Renal cortex interstitium (tissue), 11 donors: ENCODE measurements at regions not wholly inside any gene's neighbourhood (a gene's known extent, or its start where the extent isn't known, plus 50 kb on each side); places are given as distances from the start of the nearest gene placed in this dataset.

Source experiments
- DNase-seq, 11 donors: peaks; one replicate each; pipeline ENCODE4 v3.0.0-alpha.2; 2013; ENCODE audit warnings: low read depth in 9 of 11, low spot score in 4 of 11; ENCODE audit errors: extremely low read depth in 1 of 11

GRCh38 chr5:144857454-144857853 lies 686.8 kb downstream of the KCTD16 start:
- DNase-seq, result no peak

DNA sequence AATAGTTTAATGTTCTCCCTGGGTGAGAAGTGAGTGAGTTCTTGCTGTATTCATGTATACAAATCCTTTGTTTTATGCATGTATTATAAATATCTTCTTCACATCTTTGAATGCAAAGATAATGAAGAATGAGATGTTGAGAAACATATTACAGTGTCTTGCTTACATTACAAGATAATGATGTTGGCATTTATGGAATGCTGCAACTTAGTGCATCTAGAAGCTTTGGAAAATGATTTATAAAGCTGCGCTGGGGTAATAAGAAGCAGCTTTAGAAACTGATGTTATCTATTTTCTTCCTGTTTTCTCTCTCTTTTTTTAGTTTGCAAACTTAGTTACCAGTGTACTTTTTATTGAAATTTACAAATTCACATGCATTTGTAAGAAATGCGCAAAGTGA lies 673.4 kb downstream of the KCTD16 start:
- no peak for DNase-seq

DNA sequence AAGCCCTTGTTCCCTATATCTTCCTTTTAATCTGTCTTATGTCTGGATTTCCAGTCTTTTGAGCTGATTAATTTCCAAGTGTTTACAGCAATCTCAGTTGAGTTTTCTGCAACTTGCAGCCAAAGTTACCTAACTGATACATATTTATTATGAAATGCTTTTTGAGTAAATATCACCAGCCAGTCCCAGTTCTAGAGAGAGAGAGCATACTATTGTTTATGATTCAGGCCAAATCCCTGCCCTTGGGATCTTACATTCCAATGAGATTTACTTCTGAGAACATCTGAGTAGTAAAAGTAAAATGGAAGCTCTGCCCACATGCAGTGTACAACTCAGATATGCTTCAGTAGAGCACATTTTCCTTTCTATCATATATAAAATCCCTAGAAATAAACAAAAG lies 661.7 kb downstream of the KCTD16 start:
- no peak for DNase-seq

GRCh38 chr5:144831650-144832049 lies 661.0 kb downstream of the KCTD16 start:
- DNase-seq, result no peak

- no peak for DNase-seq
These were observed 651.8 kb downstream of the KCTD16 start for GRCh38 chr5:144822503-144822902.

- no peak for DNase-seq
These were observed 649.6 kb downstream of the KCTD16 start for GRCh38 chr5:144820278-144820677.

- no peak for DNase-seq
These were observed 644.5 kb downstream of the KCTD16 start for GRCh38 chr5:144815131-144815530.

- no peak for DNase-seq
These were observed 642.1 kb downstream of the KCTD16 start for GRCh38 chr5:144812763-144813162.

DNA sequence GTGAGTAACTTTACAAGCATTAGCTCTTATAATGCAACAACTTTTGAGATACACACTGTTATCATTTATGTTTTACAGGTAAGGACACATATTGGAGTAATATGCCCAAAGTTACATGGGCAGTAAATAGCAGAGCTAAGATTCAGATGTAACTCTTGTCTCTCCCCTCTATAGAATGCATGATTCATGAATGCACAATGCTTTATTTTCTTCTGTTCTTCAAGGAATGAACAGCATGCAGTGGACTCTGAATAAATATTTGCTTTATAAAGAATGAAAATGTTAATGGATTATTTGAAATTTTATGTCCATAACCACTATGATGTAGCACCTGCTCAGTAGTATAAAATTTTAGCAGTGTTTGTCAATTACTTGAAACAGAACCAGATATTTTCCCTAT lies 629.5 kb downstream of the KCTD16 start:
- no peak for DNase-seq

DNA sequence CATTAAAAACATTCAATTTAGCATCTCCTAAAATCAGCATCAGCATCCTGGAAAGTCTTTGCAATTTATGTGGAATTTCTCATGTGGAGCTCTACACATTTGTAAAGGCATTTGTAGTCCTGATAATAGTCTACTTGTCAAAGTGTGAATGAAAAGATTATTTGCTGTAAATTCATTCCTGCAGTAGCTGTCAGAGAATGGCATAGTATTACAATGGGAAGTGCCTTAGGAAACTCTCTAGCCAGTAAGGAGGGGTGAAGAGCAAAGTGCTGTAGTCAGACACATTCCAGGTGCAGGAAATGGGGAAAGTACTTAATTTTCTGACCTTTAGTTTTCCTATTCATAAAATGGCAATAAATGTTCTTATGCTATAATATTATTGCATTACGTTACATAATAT lies 627.9 kb downstream of the KCTD16 start:
- no peak for DNase-seq

- no peak for DNase-seq
These were observed 624.2 kb downstream of the KCTD16 start for GRCh38 chr5:144794922-144795321.

DNA sequence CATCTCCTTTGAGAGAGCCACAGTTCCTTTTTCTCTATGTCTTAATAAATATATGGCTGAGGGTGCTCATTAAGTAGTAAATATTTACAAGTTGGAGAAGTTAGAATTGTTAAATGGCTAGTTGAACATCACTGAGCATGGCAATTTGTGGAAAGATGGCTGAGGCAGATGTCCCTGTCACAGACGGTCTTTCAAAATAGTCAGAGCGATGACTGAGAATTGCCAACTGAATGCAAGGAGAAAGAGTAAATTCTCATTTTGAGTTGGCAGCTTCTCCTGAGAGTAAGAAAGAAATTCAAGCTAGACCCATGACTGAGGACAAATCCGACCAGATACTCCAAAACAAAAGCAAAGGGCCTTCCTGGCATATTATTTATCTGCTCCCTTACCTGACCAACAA lies 617.9 kb downstream of the KCTD16 start:
- no peak for DNase-seq

DNA sequence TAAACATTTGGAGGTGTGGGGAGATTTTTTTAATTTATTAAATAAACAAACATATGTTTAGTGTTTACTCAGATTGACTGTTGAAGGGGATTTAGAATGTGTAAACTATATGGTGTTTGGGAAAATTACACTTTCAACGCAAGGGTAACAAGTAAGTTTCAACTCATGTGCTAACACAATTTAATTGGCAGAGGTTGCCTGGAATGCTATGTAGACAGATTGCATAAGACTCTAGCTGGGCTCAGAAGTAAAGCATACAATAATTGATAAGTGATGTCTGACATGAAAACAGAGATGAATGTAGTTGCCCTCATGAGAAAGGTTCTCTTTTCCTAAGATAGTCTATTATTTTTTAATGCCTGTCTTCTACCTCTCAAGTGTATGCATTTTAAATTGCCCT lies 617.4 kb downstream of the KCTD16 start:
- DNase-seq, result no peak

DNA sequence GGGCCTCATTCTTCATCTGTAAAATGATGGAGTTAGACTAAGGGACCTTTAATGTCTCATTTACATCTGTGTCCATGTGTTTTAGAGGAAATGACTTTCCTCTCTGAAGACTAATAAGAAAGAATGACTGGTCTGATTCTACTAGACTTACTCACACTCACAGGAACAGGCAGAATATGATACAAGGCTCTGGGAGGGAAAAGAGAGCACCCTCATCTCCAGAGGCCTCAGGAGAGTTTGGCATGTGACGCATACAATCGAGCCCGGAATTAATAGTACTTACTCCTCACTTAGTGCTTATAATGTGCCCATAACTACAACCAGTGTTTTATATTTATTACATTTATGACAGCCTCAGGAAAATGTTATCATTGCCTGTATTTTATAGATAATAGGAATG lies 608.7 kb downstream of the KCTD16 start:
- DNase-seq, result no peak

DNA sequence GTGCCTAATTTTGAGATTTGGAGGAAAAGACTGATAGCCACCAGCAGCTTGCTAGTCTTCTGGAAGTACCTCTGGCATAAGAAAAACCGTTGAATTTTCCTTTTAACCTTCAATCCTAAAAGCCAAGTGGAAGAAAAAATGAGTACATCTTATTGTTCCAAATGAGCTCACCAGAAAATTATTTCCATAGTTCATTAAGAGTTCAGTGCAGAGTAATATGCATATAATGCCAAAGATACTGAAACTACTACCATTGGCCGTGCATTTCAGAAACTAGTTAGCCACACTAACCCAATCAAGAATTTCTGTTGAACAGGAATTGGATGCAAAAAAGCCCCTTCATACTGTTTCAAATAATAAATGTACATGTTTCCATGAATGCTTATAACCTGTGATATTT lies 607.9 kb downstream of the KCTD16 start:
- no peak for DNase-seq

DNA sequence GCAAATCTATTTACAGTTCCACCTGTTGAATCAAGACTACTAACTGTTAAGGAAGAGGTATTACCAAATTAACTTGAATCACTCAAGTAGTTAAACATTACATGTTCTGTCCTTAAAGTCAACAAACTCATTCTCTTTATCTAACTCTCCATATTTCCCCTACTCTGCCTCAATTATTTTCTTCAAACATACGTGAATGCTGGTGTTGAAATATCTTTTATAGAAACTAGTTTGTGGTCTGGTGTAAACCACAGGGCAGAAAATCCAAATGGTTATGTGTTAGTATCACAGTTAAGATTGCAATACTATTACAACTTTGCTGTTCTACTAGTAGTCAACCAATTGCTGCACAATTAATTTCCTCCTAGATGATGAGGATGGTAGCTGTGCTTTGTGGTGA lies 603.5 kb downstream of the KCTD16 start:
- DNase-seq, result no peak

DNA sequence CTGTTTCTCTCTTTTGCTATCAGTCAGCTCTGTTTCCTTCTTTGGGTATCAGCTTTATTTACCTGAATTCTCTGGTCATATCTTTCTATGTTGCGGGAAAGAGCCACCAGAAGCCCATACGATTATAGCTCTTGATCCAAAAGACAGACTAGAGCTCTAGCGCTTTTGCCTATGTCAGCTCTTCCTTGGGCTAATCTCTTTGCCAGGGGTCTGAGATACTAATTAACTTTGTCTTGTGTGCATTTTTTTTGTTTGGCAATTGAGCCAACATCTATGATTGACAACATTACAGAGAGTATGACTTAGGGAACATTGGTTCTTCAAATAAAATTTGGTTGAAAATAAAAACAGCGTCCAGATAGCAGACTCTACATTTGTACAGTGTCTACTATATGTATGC lies 603.0 kb downstream of the KCTD16 start:
- no peak for DNase-seq

DNA sequence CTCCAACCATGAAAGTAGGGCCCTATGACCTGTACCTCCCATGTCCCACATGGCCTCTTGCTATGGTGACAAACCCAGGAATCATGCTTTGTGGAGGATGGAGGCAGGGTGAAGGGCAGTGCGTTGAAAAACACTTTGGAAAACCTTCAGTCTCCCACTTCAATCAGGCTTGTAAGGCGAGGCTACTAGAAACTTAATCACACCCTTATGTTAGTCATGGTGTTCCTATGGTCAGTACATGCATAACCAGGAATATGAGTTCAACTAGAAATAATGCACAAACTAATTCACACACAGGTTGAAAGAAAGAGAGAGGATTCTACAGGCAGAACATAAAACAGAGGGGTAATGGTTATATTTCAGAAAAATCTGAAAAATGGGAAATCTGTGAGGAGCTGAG lies 601.1 kb downstream of the KCTD16 start:
- DNase-seq, result no peak

GRCh38 chr5:144742361-144742760 lies 571.7 kb downstream of the KCTD16 start:
- no peak for DNase-seq

DNA sequence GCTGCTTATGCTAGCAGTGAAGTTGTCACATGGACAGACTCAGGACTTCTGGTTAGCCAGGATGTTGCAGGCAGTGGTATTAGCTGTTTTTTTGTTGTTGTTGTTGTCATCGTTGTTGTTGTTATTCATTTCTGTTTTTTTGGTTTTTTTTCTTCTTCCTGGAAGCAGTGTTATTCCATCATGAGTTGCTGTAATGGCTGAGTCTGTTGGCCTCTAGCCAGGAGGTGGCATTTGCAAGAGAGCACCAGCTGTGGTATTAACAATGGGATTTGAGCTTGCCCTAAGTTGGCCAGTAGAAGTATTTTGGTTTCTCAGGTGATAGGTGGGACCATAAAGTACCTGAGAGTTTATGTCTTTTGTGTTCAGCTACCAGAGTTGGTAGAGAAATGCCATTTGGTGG lies 561.1 kb downstream of the KCTD16 start:
- DNase-seq, result no peak

- DNase-seq, result no peak
These were observed 541.4 kb downstream of the KCTD16 start for GRCh38 chr5:144712090-144712489.

DNA sequence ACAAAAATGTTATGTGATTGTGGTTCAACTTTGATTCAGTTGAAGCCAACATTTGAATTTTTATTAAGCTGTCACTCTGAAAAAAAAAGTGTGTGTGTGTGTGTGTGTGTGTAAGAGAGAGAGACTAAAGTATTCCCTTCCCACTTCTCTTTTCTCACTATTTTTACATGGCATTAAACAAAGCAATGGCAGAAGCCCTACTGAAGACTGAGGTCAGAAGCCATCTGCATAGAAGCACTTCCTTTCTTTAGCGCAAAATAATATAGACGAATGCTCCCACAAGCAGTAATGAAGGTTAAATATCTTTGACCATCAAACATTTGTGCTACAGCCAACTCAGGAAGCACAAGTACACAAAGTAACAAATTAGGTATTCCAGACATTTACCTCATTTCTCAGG lies 540.5 kb downstream of the KCTD16 start:
- DNase-seq, result no peak
